ENCODE measurements at regions not wholly inside any gene's neighbourhood (a gene's known extent, or its start where the extent isn't known, plus 50 kb on each side); places are given as distances from the start of the nearest gene placed in this dataset.

GRCh38 chr10:28996947-28997551 lies 291.8 kb upstream of the LYZL1 start:
- TF ChIP-seq CTCF (IDR thresholded peaks at IDR 0.05) (no peak), POLR2A (IDR thresholded peaks at IDR 0.05) (no peak)

All from tibial nerve (tissue), 3 donors.